B cell (primary cell): ENCODE measurements at regions not wholly inside any gene's neighbourhood (a gene's known extent, or its start where the extent isn't known, plus 50 kb on each side); places are given as distances from the start of the nearest gene placed in this dataset.

ENCODE experiments used
- ATAC-seq: fragments of 200-7000 bp; cut with Tn5 transposase; one replicate; pipeline ENCODE4 v1.10.0; 2021; ENCODE audit warnings: low read depth, mild to moderate bottlenecking, moderate number of reproducible peaks, moderate library complexity
- CTCF ChIA-PET: fragments of 350-600 bp; sonication (Branson Sonifier 250); formaldehyde crosslinking; loops from one replicate; lab custom pipeline; 2021; ENCODE audit warnings: antibody characterized with exemption, inconsistent platforms; lab: Charles Lee
- POLR2A ChIA-PET: fragments of 350-600 bp; sonication (Branson Sonifier 250); formaldehyde crosslinking; loops from one replicate; lab custom pipeline; 2021; ENCODE audit warnings: antibody characterized with exemption; lab: Charles Lee
- DNase-seq: peaks from one replicate; pipeline ENCODE4 v3.0.0; 2013
- H2AFZ ChIP-seq: 2 replicates; pipeline ENCODE4 v1.6.1; 2012; ENCODE audit warnings: mild to moderate bottlenecking, low read depth, low read length; ENCODE audit not compliant: insufficient read depth, poor library complexity, severe bottlenecking
- H3K27ac ChIP-seq, 2 donors: 1 replicate in 1 of 2; 2 replicates in 1 of 2; pipeline ENCODE4 v1.5.1; 2012 to 2013; ENCODE audit warnings: low read length in 2 of 2, mild to moderate bottlenecking in 2 of 2, moderate library complexity in 1 of 2
- H3K27me3 ChIP-seq, 4 experiments: fragments of 200-600 bp in 1 of 4; sonication (generic) in 1 of 4; replicated peaks in 1 of 4; 1 replicate in 2 of 4; 2 replicates in 2 of 4; pipeline versions ENCODE4 v1.6.1 to v1.7.0; 2013 to 2016; ENCODE audit warnings: low read length in 3 of 4, mild to moderate bottlenecking in 2 of 4, mixed read lengths in 1 of 4, moderate library complexity in 1 of 4; ENCODE audit not compliant: insufficient read depth in 4 of 4, control insufficient read depth in 3 of 4; ENCODE audit errors: control extremely low read depth in 1 of 4
- H3K36me3 ChIP-seq, 2 experiments: replicated peaks in 1 of 2; 1 replicate in 1 of 2; 2 replicates in 1 of 2; pipeline versions ENCODE4 v1.6.1 to v1.7.1; 2013; ENCODE audit warnings: low read length in 1 of 2; ENCODE audit not compliant: insufficient read depth in 2 of 2, control insufficient read depth in 1 of 2; ENCODE audit errors: control extremely low read depth in 1 of 2, extremely low read depth in 1 of 2
- H3K4me1 ChIP-seq, 2 donors: fragments of 200-600 bp in 1 of 2; sonication (generic) in 1 of 2; 1 replicate in 1 of 2; 2 replicates in 1 of 2; pipeline versions ENCODE4 v1.5.1 to v1.6.1; 2013 to 2017; ENCODE audit warnings: low read length in 2 of 2; ENCODE audit not compliant: control insufficient read depth in 2 of 2, insufficient read depth in 2 of 2
- H3K4me2 ChIP-seq: replicated peaks from 2 replicates; pipeline ENCODE3; 2012; ENCODE audit warnings: mild to moderate bottlenecking, low read depth, low read length; ENCODE audit not compliant: poor library complexity, severe bottlenecking
- H3K4me3 ChIP-seq, 5 experiments: fragments of 200-600 bp in 1 of 5; sonication (generic) in 1 of 5; 1 replicate in 3 of 5; 2 replicates in 2 of 5; pipeline versions ENCODE4 v1.5.1 to v1.7.0; 2011 to 2016; ENCODE audit warnings: low read length in 4 of 5, mild to moderate bottlenecking in 4 of 5, low read depth in 2 of 5, control low read depth in 1 of 5, moderate library complexity in 1 of 5; ENCODE audit not compliant: insufficient read depth in 1 of 5; ENCODE audit errors: control extremely low read depth in 1 of 5, extremely low read depth in 1 of 5
- H3K79me2 ChIP-seq: fragments of 200-600 bp; sonication (generic); one replicate; pipeline ENCODE4 v1.6.0; 2016; ENCODE audit warnings: low read length; ENCODE audit not compliant: control insufficient read depth, insufficient read depth
- H3K9ac ChIP-seq: fragments of 200-600 bp; sonication (generic); 2 replicates; pipeline ENCODE4 v1.6.1; 2017; ENCODE audit warnings: mild to moderate bottlenecking, low read length, moderate library complexity
- H3K9me3 ChIP-seq, 3 donors: one replicate each; pipeline versions ENCODE4 v1.6.1 to v1.7.1; 2013; ENCODE audit warnings: low read length in 2 of 3; ENCODE audit not compliant: control insufficient read depth in 2 of 3, insufficient read depth in 1 of 3; ENCODE audit errors: control extremely low read depth in 1 of 3
- H4K20me1 ChIP-seq: 2 replicates; pipeline ENCODE4 v1.6.0; 2012; ENCODE audit warnings: mild to moderate bottlenecking, low read length; ENCODE audit not compliant: insufficient read depth, control insufficient read depth, poor library complexity, severe bottlenecking
- H3K27ac Mint-ChIP-seq: one replicate; pipeline ENCODE4 v1.8.0; 2021; ENCODE audit warnings: mixed read lengths
- H3K27me3 Mint-ChIP-seq: one replicate; pipeline ENCODE4 v1.8.0; 2021; ENCODE audit warnings: mixed read lengths
- H3K4me1 Mint-ChIP-seq: one replicate; pipeline ENCODE4 v1.8.0; 2021; ENCODE audit warnings: mixed read lengths
- H3K4me3 Mint-ChIP-seq: one replicate; pipeline ENCODE4 v1.8.0; 2021; ENCODE audit warnings: mixed read lengths
- H3K9me3 Mint-ChIP-seq: one replicate; pipeline ENCODE4 v1.8.0; 2022; ENCODE audit warnings: mixed read lengths; ENCODE audit not compliant: insufficient read depth
- CTCF ChIP-seq: fragments of 200-600 bp; IDR thresholded peaks from one replicate; pipeline ENCODE4 v1.8.0; 2022; ENCODE audit warnings: antibody characterized with exemption, mild to moderate bottlenecking
- EZH2 ChIP-seq: IDR thresholded peaks from 2 replicates; pipeline ENCODE4 v1.6.1; 2012; ENCODE audit warnings: borderline replicate concordance, low read depth, mild to moderate bottlenecking, moderate library complexity, low read length; ENCODE audit not compliant: insufficient read depth, poor library complexity, severe bottlenecking
- WGBS: methylation state at CpG from one replicate; pipeline ENCODE4 v1.1.5; 2013; ENCODE audit warnings: missing lambda C conversion rate; ENCODE audit not compliant: insufficient coverage; 5-methylcytosine and 5-hydroxymethylcytosine counted together
- intact Hi-C: fragments of 100-400 bp; cut with micrococcal nuclease; formaldehyde crosslinking; loops from one replicate; pipeline ENCODE4 v1.10.0; 2022

DNA sequence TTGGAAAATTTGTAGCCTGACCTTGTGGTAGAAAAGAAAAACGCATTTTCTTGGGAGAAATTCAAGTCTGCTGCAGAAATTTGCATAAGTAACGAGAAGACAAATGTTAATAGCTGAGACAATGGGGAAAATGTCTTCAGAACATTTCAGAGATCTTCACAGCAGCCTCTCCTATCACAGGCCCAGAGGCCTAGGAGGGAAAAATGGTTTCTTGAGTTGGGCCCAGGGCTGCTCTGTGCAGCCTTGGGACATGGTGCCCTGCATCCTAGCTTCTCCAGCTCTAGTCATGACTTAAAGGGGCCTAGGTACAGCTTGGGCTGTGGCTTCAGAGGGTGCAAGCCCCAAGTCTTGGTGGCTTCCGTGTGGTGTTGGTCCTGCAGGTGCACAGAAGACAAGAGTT is 104.2 kb downstream of the ZNF621 start:
- Histone ChIP-seq H2AFZ (no peak overlapping the region), H3K4me3 (no peak overlapping the region), H3K4me1 (peaks cover 23 to 28% of the 10 kb centered on the region in 2 donors), H3K79me2 (peaks cover 71% of the 10 kb centered on the region), H3K36me3 (peaks cover 13 to 49% of the 10 kb centered on the region in 2 experiments), H3K27ac (no peak overlapping the region), H3K9me3 (peaks cover 16 to 71% (median 46%) of the 10 kb centered on the region in 3 donors), H3K27me3 (no peaks in the 10 kb centered on the region), H3K9ac (no peak overlapping the region), H4K20me1 (no peaks in the 10 kb centered on the region), H3K4me2 (no peak overlapping the region)
- 89% methylated on average over 3 of the region's 3 CpGs for WGBS
- Mint-ChIP-seq H3K27ac (no peak overlapping the region), H3K9me3 (peaks cover 7% of the 10 kb centered on the region), H3K27me3 (no peaks in the 10 kb centered on the region), H3K4me1 (peaks cover 9% of the 10 kb centered on the region), H3K4me3 (no peak overlapping the region)
- no peak for DNase-seq
- ATAC-seq = no peak
- ChIA-PET CTCF (no interaction called here), POLR2A (no interaction called here)
- intact Hi-C loops = loop anchor here (5.0 kb wide), 1 partner anchor 43 kb away; no protein-coding TSS in a partner anchor
- TF ChIP-seq CTCF (no peak), EZH2 (no peak)

GRCh38 chr3:40631341-40631995 is 106.7 kb downstream of the ZNF621 start:
- Mint-ChIP-seq H3K4me3 (no peak overlapping the region), H3K9me3 (peaks cover 15% of the 10 kb centered on the region), H3K27ac (no peak overlapping the region), H3K27me3 (no peaks in the 10 kb centered on the region), H3K4me1 (peaks cover 9% of the 10 kb centered on the region)
- H3K4me1 ChIP-seq = peaks cover 3 to 4% of the 10 kb centered on the region in 2 donors
- peaks cover 16 to 84% (median 49%) of the 10 kb centered on the region in 3 donors for H3K9me3 ChIP-seq
- H3K79me2 ChIP-seq = peaks cover 46% of the 10 kb centered on the region
- DNase-seq (no peak), ATAC-seq (no peak)
- intact Hi-C loops = no loop called here
- H3K27me3 ChIP-seq = no peaks in the 10 kb centered on the region
- no peak overlapping the region for H3K9ac ChIP-seq
- no peak overlapping the region for H3K27ac ChIP-seq
- no peak overlapping the region for H3K4me3 ChIP-seq
- CTCF ChIA-PET = no interaction called here
- H4K20me1 ChIP-seq = no peaks in the 10 kb centered on the region
- H3K4me2 ChIP-seq = no peak overlapping the region
- WGBS = 94% methylated on average over 3 of the region's 5 CpGs
- no peak overlapping the region for H2AFZ ChIP-seq
- peaks cover 13 to 48% of the 10 kb centered on the region in 2 experiments for H3K36me3 ChIP-seq
- no peak for TF ChIP-seq EZH2
- no peak for TF ChIP-seq CTCF
- POLR2A ChIA-PET = no interaction called here
